ENCODE measurements at regions not wholly inside any gene's neighbourhood (a gene's known extent, or its start where the extent isn't known, plus 50 kb on each side); places are given as distances from the start of the nearest gene placed in this dataset.

- TF ChIP-seq SP1 (IDR thresholded peaks at IDR 0.05) (no peak), ATF3 (IDR thresholded peaks at IDR 0.05) (no peak), FOXA1 (IDR thresholded peaks at IDR 0.05) (no peak), EGR1 (IDR thresholded peaks at IDR 0.05; ENCODE audit: low read depth in 2 of 2) (no peak), TAF1 (conservative IDR thresholded peaks at IDR 0.05) (no peak), YY1 (IDR thresholded peaks at IDR 0.05) (no peak), RXRA (IDR thresholded peaks at IDR 0.05) (no peak)
- TF ChIP-seq, protein P1, sequence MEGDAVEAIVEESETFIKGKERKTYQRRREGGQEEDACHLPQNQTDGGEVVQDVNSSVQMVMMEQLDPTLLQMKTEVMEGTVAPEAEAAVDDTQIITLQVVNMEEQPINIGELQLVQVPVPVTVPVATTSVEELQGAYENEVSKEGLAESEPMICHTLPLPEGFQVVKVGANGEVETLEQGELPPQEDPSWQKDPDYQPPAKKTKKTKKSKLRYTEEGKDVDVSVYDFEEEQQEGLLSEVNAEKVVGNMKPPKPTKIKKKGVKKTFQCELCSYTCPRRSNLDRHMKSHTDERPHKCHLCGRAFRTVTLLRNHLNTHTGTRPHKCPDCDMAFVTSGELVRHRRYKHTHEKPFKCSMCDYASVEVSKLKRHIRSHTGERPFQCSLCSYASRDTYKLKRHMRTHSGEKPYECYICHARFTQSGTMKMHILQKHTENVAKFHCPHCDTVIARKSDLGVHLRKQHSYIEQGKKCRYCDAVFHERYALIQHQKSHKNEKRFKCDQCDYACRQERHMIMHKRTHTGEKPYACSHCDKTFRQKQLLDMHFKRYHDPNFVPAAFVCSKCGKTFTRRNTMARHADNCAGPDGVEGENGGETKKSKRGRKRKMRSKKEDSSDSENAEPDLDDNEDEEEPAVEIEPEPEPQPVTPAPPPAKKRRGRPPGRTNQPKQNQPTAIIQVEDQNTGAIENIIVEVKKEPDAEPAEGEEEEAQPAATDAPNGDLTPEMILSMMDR (IDR thresholded peaks at IDR 0.05; ENCODE audit: low read depth, low read length, missing input control), result no peak
- TF ChIP-seq, protein P2, sequence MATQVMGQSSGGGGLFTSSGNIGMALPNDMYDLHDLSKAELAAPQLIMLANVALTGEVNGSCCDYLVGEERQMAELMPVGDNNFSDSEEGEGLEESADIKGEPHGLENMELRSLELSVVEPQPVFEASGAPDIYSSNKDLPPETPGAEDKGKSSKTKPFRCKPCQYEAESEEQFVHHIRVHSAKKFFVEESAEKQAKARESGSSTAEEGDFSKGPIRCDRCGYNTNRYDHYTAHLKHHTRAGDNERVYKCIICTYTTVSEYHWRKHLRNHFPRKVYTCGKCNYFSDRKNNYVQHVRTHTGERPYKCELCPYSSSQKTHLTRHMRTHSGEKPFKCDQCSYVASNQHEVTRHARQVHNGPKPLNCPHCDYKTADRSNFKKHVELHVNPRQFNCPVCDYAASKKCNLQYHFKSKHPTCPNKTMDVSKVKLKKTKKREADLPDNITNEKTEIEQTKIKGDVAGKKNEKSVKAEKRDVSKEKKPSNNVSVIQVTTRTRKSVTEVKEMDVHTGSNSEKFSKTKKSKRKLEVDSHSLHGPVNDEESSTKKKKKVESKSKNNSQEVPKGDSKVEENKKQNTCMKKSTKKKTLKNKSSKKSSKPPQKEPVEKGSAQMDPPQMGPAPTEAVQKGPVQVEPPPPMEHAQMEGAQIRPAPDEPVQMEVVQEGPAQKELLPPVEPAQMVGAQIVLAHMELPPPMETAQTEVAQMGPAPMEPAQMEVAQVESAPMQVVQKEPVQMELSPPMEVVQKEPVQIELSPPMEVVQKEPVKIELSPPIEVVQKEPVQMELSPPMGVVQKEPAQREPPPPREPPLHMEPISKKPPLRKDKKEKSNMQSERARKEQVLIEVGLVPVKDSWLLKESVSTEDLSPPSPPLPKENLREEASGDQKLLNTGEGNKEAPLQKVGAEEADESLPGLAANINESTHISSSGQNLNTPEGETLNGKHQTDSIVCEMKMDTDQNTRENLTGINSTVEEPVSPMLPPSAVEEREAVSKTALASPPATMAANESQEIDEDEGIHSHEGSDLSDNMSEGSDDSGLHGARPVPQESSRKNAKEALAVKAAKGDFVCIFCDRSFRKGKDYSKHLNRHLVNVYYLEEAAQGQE (IDR thresholded peaks at IDR 0.05), result no peak
- TF ChIP-seq, protein P3, sequence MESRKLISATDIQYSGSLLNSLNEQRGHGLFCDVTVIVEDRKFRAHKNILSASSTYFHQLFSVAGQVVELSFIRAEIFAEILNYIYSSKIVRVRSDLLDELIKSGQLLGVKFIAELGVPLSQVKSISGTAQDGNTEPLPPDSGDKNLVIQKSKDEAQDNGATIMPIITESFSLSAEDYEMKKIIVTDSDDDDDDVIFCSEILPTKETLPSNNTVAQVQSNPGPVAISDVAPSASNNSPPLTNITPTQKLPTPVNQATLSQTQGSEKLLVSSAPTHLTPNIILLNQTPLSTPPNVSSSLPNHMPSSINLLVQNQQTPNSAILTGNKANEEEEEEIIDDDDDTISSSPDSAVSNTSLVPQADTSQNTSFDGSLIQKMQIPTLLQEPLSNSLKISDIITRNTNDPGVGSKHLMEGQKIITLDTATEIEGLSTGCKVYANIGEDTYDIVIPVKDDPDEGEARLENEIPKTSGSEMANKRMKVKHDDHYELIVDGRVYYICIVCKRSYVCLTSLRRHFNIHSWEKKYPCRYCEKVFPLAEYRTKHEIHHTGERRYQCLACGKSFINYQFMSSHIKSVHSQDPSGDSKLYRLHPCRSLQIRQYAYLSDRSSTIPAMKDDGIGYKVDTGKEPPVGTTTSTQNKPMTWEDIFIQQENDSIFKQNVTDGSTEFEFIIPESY (IDR thresholded peaks at IDR 0.05), result no peak
- TF ChIP-seq, protein P4, sequence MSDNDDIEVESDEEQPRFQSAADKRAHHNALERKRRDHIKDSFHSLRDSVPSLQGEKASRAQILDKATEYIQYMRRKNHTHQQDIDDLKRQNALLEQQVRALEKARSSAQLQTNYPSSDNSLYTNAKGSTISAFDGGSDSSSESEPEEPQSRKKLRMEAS (IDR thresholded peaks at IDR 0.05), result no peak
Measured at GRCh38 chr6:123687864-123688263, 51.1 kb upstream of the TRDN start.
